Karpas-422 (cell line): ENCODE measurements at regions not wholly inside any gene's neighbourhood (a gene's known extent, or its start where the extent isn't known, plus 50 kb on each side); places are given as distances from the start of the nearest gene placed in this dataset.

Experiments used
- DNase-seq: peaks from one replicate; pipeline ENCODE4 v3.0.0-alpha.2; 2015
- H2AFZ ChIP-seq: fragments of 200-600 bp; sonication (generic); 2 replicates; pipeline ENCODE4 v1.6.1; 2014; ENCODE audit warnings: antibody characterized with exemption, low read length, mixed read lengths
- H3K27ac ChIP-seq: fragments of 200-600 bp; sonication (generic); 2 replicates; pipeline ENCODE4 v1.5.1; 2014; ENCODE audit warnings: mild to moderate bottlenecking, low read length, moderate library complexity
- H3K27me3 ChIP-seq: fragments of 200-600 bp; sonication (generic); 2 replicates; pipeline ENCODE4 v1.6.1; 2014; ENCODE audit warnings: low read length, mixed read lengths
- H3K36me3 ChIP-seq: fragments of 200-600 bp; sonication (generic); 2 replicates; pipeline ENCODE4 v1.6.1; 2014; ENCODE audit warnings: low read length, mixed read lengths; ENCODE audit not compliant: insufficient read depth
- H3K4me1 ChIP-seq: fragments of 200-600 bp; sonication (generic); 2 replicates; pipeline ENCODE4 v1.6.1; 2014; ENCODE audit warnings: mild to moderate bottlenecking, low read length, mixed read lengths
- H3K4me2 ChIP-seq: fragments of 200-600 bp; sonication (generic); 2 replicates; pipeline ENCODE4 v1.6.1; 2014; ENCODE audit warnings: low read length, low read depth, mild to moderate bottlenecking; ENCODE audit not compliant: poor library complexity, severe bottlenecking
- H3K4me3 ChIP-seq: fragments of 200-600 bp; sonication (generic); 2 replicates; pipeline ENCODE4 v1.5.1; 2014; ENCODE audit warnings: mild to moderate bottlenecking, antibody characterized with exemption, low read length, mixed read lengths
- H3K79me2 ChIP-seq: fragments of 200-600 bp; sonication (generic); 2 replicates; pipeline ENCODE4 v1.6.1; 2014; ENCODE audit warnings: mild to moderate bottlenecking, low read length, mixed read lengths
- H3K9ac ChIP-seq: fragments of 200-600 bp; sonication (generic); 2 replicates; pipeline ENCODE4 v1.6.0; 2014; ENCODE audit warnings: low read length
- H3K9me2 ChIP-seq: fragments of 200-600 bp; sonication (generic), shearing (Covaris generic); replicated peaks from 2 replicates; pipeline ENCODE4 v1.6.0; 2014; ENCODE audit warnings: mild to moderate bottlenecking, low read length, moderate library complexity; ENCODE audit not compliant: insufficient read depth
- H3K9me3 ChIP-seq: fragments of 300-700, 200-600 bp; sonication (generic); 2 replicates; pipeline ENCODE4 v1.6.1; 2014; ENCODE audit warnings: low read length, mixed read lengths
- H4K20me1 ChIP-seq: fragments of 200-600 bp; sonication (generic); 2 replicates; pipeline ENCODE4 v1.6.1; 2014; ENCODE audit warnings: mild to moderate bottlenecking, antibody characterized with exemption, low read length, low read depth; ENCODE audit not compliant: insufficient read depth

GRCh38 chr9:97756991-97757390, 59.9 kb upstream of the XPA start:
- Histone ChIP-seq H3K79me2 (no peaks in the 10 kb centered on the region), H3K4me2 (no peak overlapping the region), H3K4me1 (no peaks in the 10 kb centered on the region), H3K4me3 (no peak overlapping the region), H3K27ac (no peak overlapping the region), H4K20me1 (no peaks in the 10 kb centered on the region), H3K36me3 (no peaks in the 10 kb centered on the region), H3K9ac (no peak overlapping the region), H3K27me3 (no peaks in the 10 kb centered on the region), H3K9me2 (no peaks in the 10 kb centered on the region), H3K9me3 (no peaks in the 10 kb centered on the region), H2AFZ (no peak overlapping the region)
- DNase-seq: no peak

- Histone ChIP-seq H3K79me2 (no peaks in the 10 kb centered on the region), H3K4me2 (no peak overlapping the region), H3K9me2 (no peaks in the 10 kb centered on the region), H3K4me3 (no peak overlapping the region), H3K4me1 (peaks cover 4% of the 10 kb centered on the region), H3K27me3 (no peaks in the 10 kb centered on the region), H2AFZ (no peak overlapping the region), H3K9me3 (no peaks in the 10 kb centered on the region), H3K27ac (no peak overlapping the region), H3K36me3 (no peaks in the 10 kb centered on the region), H3K9ac (no peak overlapping the region), H4K20me1 (no peaks in the 10 kb centered on the region)
- DNase-seq: no peak
Observed at GRCh38 chr9:97758334-97758916, 61.3 kb upstream of the XPA start.

- no peaks in the 10 kb centered on the region for H3K79me2 ChIP-seq
- no peak overlapping the region for H3K4me3 ChIP-seq
- H3K27me3 ChIP-seq: no peaks in the 10 kb centered on the region
- H3K36me3 ChIP-seq: no peaks in the 10 kb centered on the region
- no peak for DNase-seq
- no peak overlapping the region for H3K27ac ChIP-seq
- H2AFZ ChIP-seq: no peak overlapping the region
- H3K4me1 ChIP-seq: peaks cover 12% of the 10 kb centered on the region
- H3K4me2 ChIP-seq: no peak overlapping the region
- H3K9ac ChIP-seq: no peak overlapping the region
- no peaks in the 10 kb centered on the region for H3K9me3 ChIP-seq
- no peaks in the 10 kb centered on the region for H4K20me1 ChIP-seq
- H3K9me2 ChIP-seq: no peaks in the 10 kb centered on the region
Observed at GRCh38 chr9:97759581-97760288, 62.6 kb upstream of the XPA start.

- Histone ChIP-seq H3K79me2 (no peaks in the 10 kb centered on the region), H3K9me2 (no peaks in the 10 kb centered on the region), H3K4me1 (peaks cover 12% of the 10 kb centered on the region), H2AFZ (no peak overlapping the region), H3K4me2 (no peak overlapping the region), H3K9ac (no peak overlapping the region), H3K27ac (no peak overlapping the region), H3K27me3 (no peaks in the 10 kb centered on the region), H3K9me3 (no peaks in the 10 kb centered on the region), H4K20me1 (no peaks in the 10 kb centered on the region), H3K36me3 (no peaks in the 10 kb centered on the region), H3K4me3 (no peak overlapping the region)
- DNase-seq: no peak
Observed at GRCh38 chr9:97761056-97761598, 64.0 kb upstream of the XPA start.

GRCh38 chr9:97761879-97762278, 64.7 kb upstream of the XPA start:
- DNase-seq: no peak
- H3K9me3 ChIP-seq: no peaks in the 10 kb centered on the region
- no peak overlapping the region for H2AFZ ChIP-seq
- no peaks in the 10 kb centered on the region for H3K27me3 ChIP-seq
- H3K9me2 ChIP-seq: no peaks in the 10 kb centered on the region
- H3K79me2 ChIP-seq: no peaks in the 10 kb centered on the region
- no peak overlapping the region for H3K4me3 ChIP-seq
- H3K27ac ChIP-seq: no peak overlapping the region
- H3K36me3 ChIP-seq: no peaks in the 10 kb centered on the region
- H3K9ac ChIP-seq: no peak overlapping the region
- no peak overlapping the region for H3K4me2 ChIP-seq
- H4K20me1 ChIP-seq: no peaks in the 10 kb centered on the region
- H3K4me1 ChIP-seq: peaks cover 12% of the 10 kb centered on the region

- H2AFZ ChIP-seq: no peak overlapping the region
- H3K4me2 ChIP-seq: peak overlapping the region; percentile 6
- no peaks in the 10 kb centered on the region for H3K36me3 ChIP-seq
- H3K9me3 ChIP-seq: no peaks in the 10 kb centered on the region
- peak; percentile 67 for DNase-seq
- peaks cover 12% of the 10 kb centered on the region for H3K4me1 ChIP-seq
- no peaks in the 10 kb centered on the region for H3K79me2 ChIP-seq
- H3K9ac ChIP-seq: no peak overlapping the region
- H3K4me3 ChIP-seq: no peak overlapping the region
- H3K27me3 ChIP-seq: no peaks in the 10 kb centered on the region
- no peak overlapping the region for H3K27ac ChIP-seq
- no peaks in the 10 kb centered on the region for H4K20me1 ChIP-seq
- H3K9me2 ChIP-seq: no peaks in the 10 kb centered on the region
Observed at GRCh38 chr9:97763874-97764273, 66.7 kb upstream of the XPA start.

GRCh38 chr9:97766092-97766491, 69.0 kb upstream of the XPA start:
- H4K20me1 ChIP-seq: no peaks in the 10 kb centered on the region
- DNase-seq: peak; percentile 19
- no peaks in the 10 kb centered on the region for H3K79me2 ChIP-seq
- no peak overlapping the region for H3K9ac ChIP-seq
- H3K27me3 ChIP-seq: no peaks in the 10 kb centered on the region
- no peak overlapping the region for H3K4me2 ChIP-seq
- no peaks in the 10 kb centered on the region for H3K9me2 ChIP-seq
- no peaks in the 10 kb centered on the region for H3K9me3 ChIP-seq
- no peak overlapping the region for H2AFZ ChIP-seq
- no peak overlapping the region for H3K4me3 ChIP-seq
- no peaks in the 10 kb centered on the region for H3K36me3 ChIP-seq
- no peak overlapping the region for H3K27ac ChIP-seq
- H3K4me1 ChIP-seq: peaks cover 12% of the 10 kb centered on the region

- Histone ChIP-seq H3K4me3 (no peak overlapping the region), H3K36me3 (no peaks in the 10 kb centered on the region), H3K79me2 (no peaks in the 10 kb centered on the region), H3K27me3 (no peaks in the 10 kb centered on the region), H2AFZ (no peak overlapping the region), H3K4me2 (no peak overlapping the region), H3K9ac (no peak overlapping the region), H3K9me2 (no peaks in the 10 kb centered on the region), H3K4me1 (peaks cover 12% of the 10 kb centered on the region), H4K20me1 (no peaks in the 10 kb centered on the region), H3K27ac (no peak overlapping the region), H3K9me3 (no peaks in the 10 kb centered on the region)
- DNase-seq: no peak
Observed at GRCh38 chr9:97766610-97767009, 69.5 kb upstream of the XPA start.
